HepG2 (cell line): ENCODE measurements at regions not wholly inside any gene's neighbourhood (a gene's known extent, or its start where the extent isn't known, plus 50 kb on each side); places are given as distances from the start of the nearest gene placed in this dataset.

ENCODE experiments used
- FOXO4 ChIP-seq: sonication (generic); formaldehyde crosslinking; conservative IDR thresholded peaks from 2 replicates; pipeline ENCODE4 v1.8.1; 2023; ENCODE audit warnings: missing genetic modification reagents
- HNF4A ChIP-seq: sonication (generic); formaldehyde crosslinking; IDR thresholded peaks from 2 replicates; pipeline ENCODE4 v1.4.0; 2020; ENCODE audit warnings: missing genetic modification reagents
- MYNN ChIP-seq: sonication (generic); formaldehyde crosslinking; IDR thresholded peaks from 2 replicates; pipeline ENCODE4 v1.4.0; 2020; ENCODE audit warnings: mild to moderate bottlenecking, low read depth, missing genetic modification reagents
- MYPOP ChIP-seq: sonication (generic); formaldehyde crosslinking; IDR thresholded peaks from 2 replicates; pipeline ENCODE4 v1.8.1; 2023; ENCODE audit warnings: mild to moderate bottlenecking, moderate library complexity, missing genetic modification reagents
- RNF2 ChIP-seq: fragments of 450-650 bp; conservative IDR thresholded peaks from 2 replicates; pipeline ENCODE4 v1.6.1; 2016; ENCODE audit warnings: low read depth
- TGIF2 ChIP-seq: IDR thresholded peaks from 2 replicates; pipeline ENCODE4 v1.6.1; 2016; ENCODE audit warnings: control low read depth, missing compliant biosample characterization
- ZBTB34 ChIP-seq: sonication (generic); formaldehyde crosslinking; IDR thresholded peaks from 2 replicates; pipeline ENCODE4 v1.8.0; 2022; ENCODE audit warnings: mild to moderate bottlenecking, missing genetic modification reagents
- ZNF749 ChIP-seq: sonication (generic); formaldehyde crosslinking; IDR thresholded peaks from 2 replicates; pipeline ENCODE4 v1.8.0; 2022; ENCODE audit warnings: mild to moderate bottlenecking, missing genetic modification reagents, moderate library complexity, borderline replicate concordance

GRCh38 chr13:76386321-76386720, 499.9 kb downstream of the KCTD12 start:
- TF ChIP-seq MYPOP (CRISPR knock-in tag) (no peak), TGIF2 (CRISPR knock-in tag) (no peak), RNF2 (no peak), MYNN (no peak), ZBTB34 (no peak), ZNF749 (no peak), FOXO4 (CRISPR knock-in tag) (no peak), HNF4A (CRISPR knock-in tag) (no peak)
